ENCODE measurements at regions not wholly inside any gene's neighbourhood (a gene's known extent, or its start where the extent isn't known, plus 50 kb on each side); places are given as distances from the start of the nearest gene placed in this dataset.

DNA sequence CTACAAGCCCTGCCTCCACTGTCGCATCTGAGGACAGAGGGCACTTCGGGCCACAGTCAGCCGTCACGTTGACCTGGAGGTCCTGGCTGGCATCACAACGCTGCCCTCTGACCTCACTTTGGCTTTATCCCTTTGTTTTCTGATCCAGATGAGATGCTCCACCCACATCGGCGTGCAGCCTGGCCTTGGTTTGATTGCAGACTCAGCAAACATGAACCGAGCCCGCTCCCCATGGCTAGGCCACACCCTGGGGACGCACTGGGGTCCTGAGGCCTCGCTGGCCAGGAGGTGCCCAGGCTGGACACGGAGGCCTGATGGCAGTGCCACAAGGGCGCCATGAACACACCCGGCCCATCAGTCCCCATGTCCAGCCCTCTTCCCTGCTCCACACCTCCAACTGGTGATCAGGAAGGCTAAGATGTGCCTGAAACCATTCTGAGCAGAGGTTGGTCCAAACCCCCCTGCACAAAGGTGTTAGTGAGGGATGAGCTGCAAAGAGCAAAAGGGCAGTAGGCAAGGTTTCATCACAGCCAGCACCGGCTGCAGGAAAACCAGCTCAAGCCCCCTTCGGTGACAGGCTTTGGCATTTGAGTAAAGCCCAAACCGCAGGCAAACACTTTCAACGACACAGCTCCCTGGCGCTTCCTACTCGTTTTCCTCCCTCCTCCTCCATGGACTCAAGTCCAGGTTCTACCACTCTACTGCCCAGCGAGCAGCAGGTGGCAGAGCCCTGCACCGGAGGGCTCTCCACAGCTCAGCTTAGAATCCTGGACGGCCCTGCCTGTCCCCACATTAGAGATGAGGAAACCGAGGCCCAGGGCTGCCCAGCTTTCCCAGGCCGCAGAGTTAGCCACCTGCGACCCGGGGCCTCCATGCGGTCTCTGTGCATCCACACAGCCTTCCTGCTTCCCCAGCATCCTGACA, 165.8 kb downstream of the NUP210 start:
- Histone ChIP-seq H3K4me2 (ENCODE audit: low read depth, low read length) (no peak overlapping the region), H3K79me1 (ENCODE audit: low read depth in 1 of 2, low read length in 2 of 2) (no peaks in the 10 kb centered on the region), H2AK5ac (ENCODE audit: low read depth, low read length) (no peak overlapping the region), H3K18ac (ENCODE audit: low read depth, low read length) (no peak overlapping the region), H3K14ac (replicated peaks; ENCODE audit: low read depth, low read length) (no peak overlapping the region), H2BK5ac (ENCODE audit: low read depth, low read length, poor library complexity, severe bottlenecking) (no peak overlapping the region), H3K9me3 (ENCODE audit: control insufficient read depth, insufficient read depth, low read length) (no peaks in the 10 kb centered on the region), H4K8ac (ENCODE audit: low read depth in 2 of 2, low read length in 2 of 2) (no peak overlapping the region), H2BK15ac (ENCODE audit: low read depth, low read length) (no peak overlapping the region), H3K9ac (ENCODE audit: low read depth, low read length) (no peak overlapping the region), H4K5ac (ENCODE audit: low read depth, low read length) (no peak overlapping the region), H3K27me3 (ENCODE audit: control insufficient read depth, insufficient read depth, low read length) (peaks cover 26% of the 10 kb centered on the region), H3K4ac (ENCODE audit: low read depth, low read length) (no peak overlapping the region), H3K56ac (ENCODE audit: extremely low read depth, insufficient read depth, low read length) (no peak overlapping the region), H3K4me1 (ENCODE audit: control insufficient read depth, insufficient read depth, low read length) (no peaks in the 10 kb centered on the region), H2AK9ac (replicated peaks; ENCODE audit: low read depth, low read length, poor library complexity) (no peak overlapping the region), H3K36me3 (ENCODE audit: control insufficient read depth, insufficient read depth, low read length) (no peaks in the 10 kb centered on the region), H4K91ac (ENCODE audit: insufficient read depth, low read depth, low read length) (no peak overlapping the region), H3K23ac (ENCODE audit: low read depth, low read length) (no peak overlapping the region), H3K9me1 (ENCODE audit: insufficient read depth, low read length) (no peaks in the 10 kb centered on the region), H3K27ac (ENCODE audit: insufficient read depth, low read length) (no peak overlapping the region), H2BK120ac (ENCODE audit: low read depth, low read length) (no peak overlapping the region), H3K4me3 (ENCODE audit: insufficient read depth, low read depth, low read length) (no peak overlapping the region), H2BK20ac (ENCODE audit: low read depth, low read length) (no peak overlapping the region), H4K20me1 (ENCODE audit: insufficient read depth, low read length) (no peaks in the 10 kb centered on the region), H2AFZ (replicated peaks; ENCODE audit: low read length, poor library complexity) (peak overlapping the region; percentile 43)
- 43% methylated on average over 20 of the region's 28 CpGs; no CpG with 5 or more reads in 1 of the 2 experiments for WGBS, 2 experiments (ENCODE audit: extremely low coverage in 2 of 2, insufficient read length in 1 of 2)
- DNase-seq = no peak
- intact Hi-C loops (cut with micrococcal nuclease) = no loop called here
- dilution Hi-C loops (cut with HindIII; ENCODE audit: low sequenced_read_pairs, unreplicated experiment) = no loop called here
- in situ Hi-C loops (cut with MboI; ENCODE audit: low sequenced_read_pairs) = no loop called here
- ATAC-seq (ENCODE audit: low read depth) = no peak
- no TSS peak for BruUV-seq (replicated peaks)
- CTCF ChIA-PET = no interaction called here
- POLR2A ChIA-PET (ENCODE audit: unreplicated experiment) = no interaction called here
- no peak for TF ChIP-seq CHD1 (IDR thresholded peaks at IDR 0.05; ENCODE audit: low read depth, low read length)
- TF ChIP-seq MAFK (IDR thresholded peaks at IDR 0.05; ENCODE audit: low read depth, low read length) = no peak
- no peak for TF ChIP-seq RFX5 (IDR thresholded peaks at IDR 0.05; ENCODE audit: low read depth, low read length)
- TF ChIP-seq ELK1 (IDR thresholded peaks at IDR 0.05; ENCODE audit: borderline replicate concordance, low read depth, low read length) = no peak
- TF ChIP-seq NFE2L2 (IDR thresholded peaks at IDR 0.05; ENCODE audit: low read depth, low read length) = no peak
- no peak for TF ChIP-seq MXI1 (IDR thresholded peaks at IDR 0.05; ENCODE audit: borderline replicate concordance, low read depth, low read length)
- TF ChIP-seq, protein P1, sequence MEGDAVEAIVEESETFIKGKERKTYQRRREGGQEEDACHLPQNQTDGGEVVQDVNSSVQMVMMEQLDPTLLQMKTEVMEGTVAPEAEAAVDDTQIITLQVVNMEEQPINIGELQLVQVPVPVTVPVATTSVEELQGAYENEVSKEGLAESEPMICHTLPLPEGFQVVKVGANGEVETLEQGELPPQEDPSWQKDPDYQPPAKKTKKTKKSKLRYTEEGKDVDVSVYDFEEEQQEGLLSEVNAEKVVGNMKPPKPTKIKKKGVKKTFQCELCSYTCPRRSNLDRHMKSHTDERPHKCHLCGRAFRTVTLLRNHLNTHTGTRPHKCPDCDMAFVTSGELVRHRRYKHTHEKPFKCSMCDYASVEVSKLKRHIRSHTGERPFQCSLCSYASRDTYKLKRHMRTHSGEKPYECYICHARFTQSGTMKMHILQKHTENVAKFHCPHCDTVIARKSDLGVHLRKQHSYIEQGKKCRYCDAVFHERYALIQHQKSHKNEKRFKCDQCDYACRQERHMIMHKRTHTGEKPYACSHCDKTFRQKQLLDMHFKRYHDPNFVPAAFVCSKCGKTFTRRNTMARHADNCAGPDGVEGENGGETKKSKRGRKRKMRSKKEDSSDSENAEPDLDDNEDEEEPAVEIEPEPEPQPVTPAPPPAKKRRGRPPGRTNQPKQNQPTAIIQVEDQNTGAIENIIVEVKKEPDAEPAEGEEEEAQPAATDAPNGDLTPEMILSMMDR (conservative IDR thresholded peaks at IDR 0.05; ENCODE audit: low read depth, low read length) = no peak
- TF ChIP-seq FOS (IDR thresholded peaks at IDR 0.05; ENCODE audit: low read depth, low read length) = no peak
- no peak for TF ChIP-seq USF2 (IDR thresholded peaks at IDR 0.05; ENCODE audit: low read depth, low read length)
- TF ChIP-seq RCOR1 (IDR thresholded peaks at IDR 0.05; ENCODE audit: insufficient replicate concordance, low read length) = no peak
- TF ChIP-seq SMC3 (IDR thresholded peaks at IDR 0.05; ENCODE audit: low read depth, low read length) = no peak
- no peak for TF ChIP-seq POLR2A (IDR thresholded peaks at IDR 0.05; ENCODE audit: low read depth, low read length)
- TF ChIP-seq RAD21 (IDR thresholded peaks at IDR 0.05; ENCODE audit: low read length) = no peak
- no peak for TF ChIP-seq BHLHE40 (IDR thresholded peaks at IDR 0.05; ENCODE audit: low read depth, low read length)
- no peak for TF ChIP-seq MAZ (IDR thresholded peaks at IDR 0.05; ENCODE audit: borderline replicate concordance, low read depth, low read length)
